Ovary (tissue), 3 donors: ENCODE measurements at regions not wholly inside any gene's neighbourhood (a gene's known extent, or its start where the extent isn't known, plus 50 kb on each side); places are given as distances from the start of the nearest gene placed in this dataset.

Experiments used
- EP300 ChIP-seq: sonication (generic); formaldehyde crosslinking; IDR thresholded peaks from one replicate; pipeline ENCODE4 v1.6.1; 2017; ENCODE audit warnings: antibody characterized with exemption
- POLR2A ChIP-seq: fragments of 450-650 bp; IDR thresholded peaks from one replicate; pipeline ENCODE4 v1.6.1; 2017; ENCODE audit warnings: antibody characterized with exemption, mild to moderate bottlenecking, moderate library complexity
- TF ChIP-seq, protein P1 (sequence below), 3 donors: fragments of 450-650 bp in 2 of 3; fragments of 200-600 bp in 1 of 3; IDR thresholded peaks; one replicate each; pipeline versions ENCODE4 v1.5.1 to v1.8.0; 2016 to 2022; ENCODE audit warnings: antibody characterized with exemption in 3 of 3, mild to moderate bottlenecking in 1 of 3
- donor health status: DM: no; HTN: no; CAD: no.

GRCh38 chr5:118310401-118310800 is 677.9 kb downstream of the DTWD2 start:
- TF ChIP-seq, protein P1, sequence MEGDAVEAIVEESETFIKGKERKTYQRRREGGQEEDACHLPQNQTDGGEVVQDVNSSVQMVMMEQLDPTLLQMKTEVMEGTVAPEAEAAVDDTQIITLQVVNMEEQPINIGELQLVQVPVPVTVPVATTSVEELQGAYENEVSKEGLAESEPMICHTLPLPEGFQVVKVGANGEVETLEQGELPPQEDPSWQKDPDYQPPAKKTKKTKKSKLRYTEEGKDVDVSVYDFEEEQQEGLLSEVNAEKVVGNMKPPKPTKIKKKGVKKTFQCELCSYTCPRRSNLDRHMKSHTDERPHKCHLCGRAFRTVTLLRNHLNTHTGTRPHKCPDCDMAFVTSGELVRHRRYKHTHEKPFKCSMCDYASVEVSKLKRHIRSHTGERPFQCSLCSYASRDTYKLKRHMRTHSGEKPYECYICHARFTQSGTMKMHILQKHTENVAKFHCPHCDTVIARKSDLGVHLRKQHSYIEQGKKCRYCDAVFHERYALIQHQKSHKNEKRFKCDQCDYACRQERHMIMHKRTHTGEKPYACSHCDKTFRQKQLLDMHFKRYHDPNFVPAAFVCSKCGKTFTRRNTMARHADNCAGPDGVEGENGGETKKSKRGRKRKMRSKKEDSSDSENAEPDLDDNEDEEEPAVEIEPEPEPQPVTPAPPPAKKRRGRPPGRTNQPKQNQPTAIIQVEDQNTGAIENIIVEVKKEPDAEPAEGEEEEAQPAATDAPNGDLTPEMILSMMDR (IDR thresholded peaks at IDR 0.05), result no peak
- TF ChIP-seq POLR2A (no peak), EP300 (no peak)
